HL-60 (cell line): ENCODE measurements at regions not wholly inside any gene's neighbourhood (a gene's known extent, or its start where the extent isn't known, plus 50 kb on each side); places are given as distances from the start of the nearest gene placed in this dataset.

Experiments used
- DNase-seq, 2 experiments: peaks; one replicate each; pipeline ENCODE4 v3.0.0-alpha.2; 2010 to 2020; ENCODE audit warnings: low read depth in 1 of 2, low spot score in 1 of 2
- H3K27ac ChIP-seq: fragments of 250-450 bp; sonication (Bioruptor Pico); replicated peaks from 2 replicates; pipeline ENCODE4 v1.5.1; 2020; ENCODE audit warnings: mild to moderate bottlenecking, moderate library complexity
- H3K27me3 ChIP-seq: fragments of 250-450 bp; sonication (Bioruptor Pico); 2 replicates; pipeline ENCODE4 v1.5.1; 2021; ENCODE audit warnings: mild to moderate bottlenecking, moderate library complexity; ENCODE audit not compliant: insufficient read depth, poor library complexity, severe bottlenecking
- H3K4me3 ChIP-seq: replicated peaks from 2 replicates; pipeline ENCODE4 v1.5.1; 2011; ENCODE audit warnings: mild to moderate bottlenecking, control low read depth, low read length; ENCODE audit not compliant: insufficient read depth
- GABPA ChIP-seq: IDR thresholded peaks from 2 replicates; pipeline ENCODE4 v1.6.1; 2012; ENCODE audit warnings: low read depth
- POLR2AphosphoS5 ChIP-seq: IDR thresholded peaks from 2 replicates; pipeline ENCODE4 v1.6.1; 2012; ENCODE audit warnings: low read depth
- SPI1 ChIP-seq: IDR thresholded peaks from 2 replicates; pipeline ENCODE4 v1.6.1; 2012; ENCODE audit warnings: low read depth, mild to moderate bottlenecking, borderline replicate concordance
- TF ChIP-seq, protein P1 (sequence below): IDR thresholded peaks from one replicate; pipeline ENCODE4 v1.5.1; 2011; ENCODE audit warnings: low read length, control low read depth, inconsistent platforms; ENCODE audit not compliant: insufficient read depth
- TF ChIP-seq, protein P2 (sequence below): IDR thresholded peaks from 2 replicates; pipeline ENCODE4 v1.6.1; 2012; ENCODE audit warnings: low read depth; ENCODE audit not compliant: insufficient replicate concordance

DNA sequence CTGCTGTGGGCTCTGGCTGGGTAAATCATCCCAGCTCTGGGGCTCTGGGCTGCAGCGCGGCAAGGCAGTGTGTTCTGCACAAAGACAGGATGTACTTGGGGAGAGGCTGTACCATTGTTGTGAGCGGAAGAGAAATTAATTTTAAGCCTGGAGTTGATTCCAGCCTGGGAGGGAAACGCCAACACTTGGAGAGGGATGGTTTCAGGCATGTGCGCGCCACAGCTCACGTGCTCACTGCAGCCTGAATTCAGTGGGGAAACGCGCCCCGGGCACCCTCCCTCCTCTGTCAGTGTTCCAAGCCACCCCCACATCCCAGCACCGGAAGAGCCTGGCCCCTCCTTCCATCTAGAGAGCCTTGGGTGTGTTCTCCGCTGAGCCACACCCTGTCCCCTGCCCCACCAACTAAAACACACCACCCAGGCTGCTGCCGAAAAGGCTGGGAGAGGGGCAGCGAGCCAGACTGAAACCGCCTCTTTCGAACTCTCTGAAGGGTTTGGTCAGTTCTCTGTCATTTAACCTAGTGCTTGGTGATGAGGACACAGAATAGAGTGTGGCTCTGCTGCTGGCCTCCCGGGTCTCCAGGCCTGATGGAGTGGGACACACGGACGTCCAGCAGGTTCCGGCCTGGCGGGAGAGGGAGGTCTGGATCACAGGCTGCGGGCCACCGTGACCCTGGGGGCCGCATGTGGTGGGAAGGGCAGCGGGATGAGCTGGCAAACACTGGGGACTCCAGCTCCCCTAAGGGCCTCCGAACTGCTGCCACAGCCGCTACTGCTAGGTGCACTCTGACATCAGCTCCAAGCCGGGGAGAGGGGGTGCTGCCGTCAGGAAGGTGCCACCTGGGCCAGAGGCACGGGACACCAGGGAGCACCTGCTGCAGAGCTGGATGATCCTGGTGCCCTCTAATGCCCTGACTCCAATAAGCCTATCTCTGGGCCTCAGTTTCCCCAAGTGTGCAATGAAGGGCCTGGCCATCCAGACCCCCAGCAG, 230.8 kb downstream of the CTTN start:
- Histone ChIP-seq H3K4me3 (no peak overlapping the region), H3K27me3 (no peaks in the 10 kb centered on the region), H3K27ac (no peak overlapping the region)
- no peak for DNase-seq
- TF ChIP-seq, protein P1, sequence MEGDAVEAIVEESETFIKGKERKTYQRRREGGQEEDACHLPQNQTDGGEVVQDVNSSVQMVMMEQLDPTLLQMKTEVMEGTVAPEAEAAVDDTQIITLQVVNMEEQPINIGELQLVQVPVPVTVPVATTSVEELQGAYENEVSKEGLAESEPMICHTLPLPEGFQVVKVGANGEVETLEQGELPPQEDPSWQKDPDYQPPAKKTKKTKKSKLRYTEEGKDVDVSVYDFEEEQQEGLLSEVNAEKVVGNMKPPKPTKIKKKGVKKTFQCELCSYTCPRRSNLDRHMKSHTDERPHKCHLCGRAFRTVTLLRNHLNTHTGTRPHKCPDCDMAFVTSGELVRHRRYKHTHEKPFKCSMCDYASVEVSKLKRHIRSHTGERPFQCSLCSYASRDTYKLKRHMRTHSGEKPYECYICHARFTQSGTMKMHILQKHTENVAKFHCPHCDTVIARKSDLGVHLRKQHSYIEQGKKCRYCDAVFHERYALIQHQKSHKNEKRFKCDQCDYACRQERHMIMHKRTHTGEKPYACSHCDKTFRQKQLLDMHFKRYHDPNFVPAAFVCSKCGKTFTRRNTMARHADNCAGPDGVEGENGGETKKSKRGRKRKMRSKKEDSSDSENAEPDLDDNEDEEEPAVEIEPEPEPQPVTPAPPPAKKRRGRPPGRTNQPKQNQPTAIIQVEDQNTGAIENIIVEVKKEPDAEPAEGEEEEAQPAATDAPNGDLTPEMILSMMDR = no peak
- TF ChIP-seq, protein P2, sequence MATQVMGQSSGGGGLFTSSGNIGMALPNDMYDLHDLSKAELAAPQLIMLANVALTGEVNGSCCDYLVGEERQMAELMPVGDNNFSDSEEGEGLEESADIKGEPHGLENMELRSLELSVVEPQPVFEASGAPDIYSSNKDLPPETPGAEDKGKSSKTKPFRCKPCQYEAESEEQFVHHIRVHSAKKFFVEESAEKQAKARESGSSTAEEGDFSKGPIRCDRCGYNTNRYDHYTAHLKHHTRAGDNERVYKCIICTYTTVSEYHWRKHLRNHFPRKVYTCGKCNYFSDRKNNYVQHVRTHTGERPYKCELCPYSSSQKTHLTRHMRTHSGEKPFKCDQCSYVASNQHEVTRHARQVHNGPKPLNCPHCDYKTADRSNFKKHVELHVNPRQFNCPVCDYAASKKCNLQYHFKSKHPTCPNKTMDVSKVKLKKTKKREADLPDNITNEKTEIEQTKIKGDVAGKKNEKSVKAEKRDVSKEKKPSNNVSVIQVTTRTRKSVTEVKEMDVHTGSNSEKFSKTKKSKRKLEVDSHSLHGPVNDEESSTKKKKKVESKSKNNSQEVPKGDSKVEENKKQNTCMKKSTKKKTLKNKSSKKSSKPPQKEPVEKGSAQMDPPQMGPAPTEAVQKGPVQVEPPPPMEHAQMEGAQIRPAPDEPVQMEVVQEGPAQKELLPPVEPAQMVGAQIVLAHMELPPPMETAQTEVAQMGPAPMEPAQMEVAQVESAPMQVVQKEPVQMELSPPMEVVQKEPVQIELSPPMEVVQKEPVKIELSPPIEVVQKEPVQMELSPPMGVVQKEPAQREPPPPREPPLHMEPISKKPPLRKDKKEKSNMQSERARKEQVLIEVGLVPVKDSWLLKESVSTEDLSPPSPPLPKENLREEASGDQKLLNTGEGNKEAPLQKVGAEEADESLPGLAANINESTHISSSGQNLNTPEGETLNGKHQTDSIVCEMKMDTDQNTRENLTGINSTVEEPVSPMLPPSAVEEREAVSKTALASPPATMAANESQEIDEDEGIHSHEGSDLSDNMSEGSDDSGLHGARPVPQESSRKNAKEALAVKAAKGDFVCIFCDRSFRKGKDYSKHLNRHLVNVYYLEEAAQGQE = no peak
- TF ChIP-seq GABPA = no peak
- no peak for TF ChIP-seq POLR2AphosphoS5
- no peak for TF ChIP-seq SPI1

DNA sequence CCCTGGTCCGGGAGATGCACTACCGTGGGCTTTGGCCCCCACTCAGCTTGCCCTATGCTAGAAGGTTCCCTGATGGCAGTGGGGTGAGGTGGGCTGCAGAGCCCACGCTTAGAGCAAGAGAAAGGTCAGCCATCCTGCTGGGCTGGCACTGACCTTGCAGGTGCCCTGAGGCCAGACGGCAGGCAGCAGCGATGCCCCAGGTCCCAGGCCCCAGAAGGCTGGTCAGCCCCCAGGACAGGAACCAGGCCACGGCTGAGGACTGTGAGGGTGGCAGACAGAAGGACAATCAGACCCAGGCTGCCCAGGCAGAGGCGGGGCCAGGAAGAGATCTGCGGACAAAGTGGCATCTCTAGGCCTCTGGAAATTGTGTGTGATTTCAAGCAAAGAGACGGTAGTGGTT, 231.7 kb downstream of the CTTN start:
- Histone ChIP-seq H3K4me3 (no peak overlapping the region), H3K27me3 (no peaks in the 10 kb centered on the region), H3K27ac (no peak overlapping the region)
- TF ChIP-seq, protein P2 = no peak
- TF ChIP-seq SPI1 (no peak), POLR2AphosphoS5 (no peak), GABPA (no peak)
- TF ChIP-seq, protein P1 = no peak
- no peak for DNase-seq

DNA sequence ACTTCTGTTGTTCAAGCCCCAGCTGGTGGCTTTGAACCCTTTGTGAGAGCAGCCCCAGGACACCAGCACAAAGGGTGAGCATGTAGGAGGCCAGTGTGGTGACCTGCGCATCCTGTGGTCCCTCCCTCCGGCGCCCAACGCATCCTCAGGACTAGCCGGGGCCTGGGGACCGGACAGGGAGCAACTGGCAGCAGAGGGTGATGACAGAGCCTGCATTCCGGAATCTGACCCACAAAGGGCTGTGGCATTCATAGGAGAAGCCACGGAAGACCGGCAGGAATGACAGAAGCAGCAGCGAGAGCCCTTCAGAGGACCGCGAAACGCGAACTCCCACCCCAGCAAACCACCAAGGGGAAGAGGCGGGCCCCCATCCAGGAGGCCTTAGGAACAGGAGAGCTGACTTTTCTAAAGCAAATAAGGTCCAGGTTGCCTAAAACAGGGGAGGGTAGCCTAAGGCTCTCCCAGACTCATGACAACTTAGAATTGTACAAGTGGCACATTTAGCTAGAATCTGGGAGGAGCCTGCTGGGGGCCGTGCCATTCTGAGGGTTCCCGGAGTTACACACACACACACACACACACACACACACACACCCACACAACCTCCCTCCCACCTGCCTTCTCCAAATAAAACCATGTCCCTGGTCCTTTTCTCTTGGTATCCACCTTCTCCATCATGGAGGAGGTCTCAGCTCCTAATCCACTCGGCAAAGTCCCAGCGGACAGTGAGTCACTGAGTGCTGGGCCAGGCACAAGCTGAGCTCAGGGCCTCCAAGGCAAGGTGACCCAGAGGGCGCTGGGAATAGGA, 232.7 kb downstream of the CTTN start:
- no peak for TF ChIP-seq SPI1
- TF ChIP-seq, protein P1 = no peak
- TF ChIP-seq, protein P2 = no peak
- H3K27me3 ChIP-seq = no peaks in the 10 kb centered on the region

More for the DNA sequence above, 232.7 kb downstream of the CTTN start:
- Histone ChIP-seq H3K27ac (no peak overlapping the region), H3K4me3 (no peak overlapping the region)
- no peak for DNase-seq
